SK-N-SH (cell line): ENCODE measurements at regions not wholly inside any gene's neighbourhood (a gene's known extent, or its start where the extent isn't known, plus 50 kb on each side); places are given as distances from the start of the nearest gene placed in this dataset.
A peak's percentile ranks its signal among the peaks of the same experiment; 100 is the strongest.

Experiments
- CTCF ChIA-PET: fragments of 300-600, 350-600 bp; formaldehyde crosslinking; extraction: SDS; loops from one replicate; lab custom pipeline; 2021; lab: Yijun Ruan, JAX
- POLR2A ChIA-PET: fragments of 350-600 bp; sonication (Branson Sonifier 250); formaldehyde crosslinking; extraction: SDS; loops from one replicate; lab custom pipeline; 2020; ENCODE audit warnings: antibody characterized with exemption, inconsistent platforms; lab: Yijun Ruan, JAX
- DNase-seq: peaks from one replicate; pipeline ENCODE4 v3.0.0; 2012
- H2AFZ ChIP-seq: fragments of 200-600 bp; sonication (generic); 2 replicates; pipeline ENCODE4 v1.8.1; 2016; ENCODE audit warnings: antibody characterized with exemption, mild to moderate bottlenecking, low read depth
- H3F3A ChIP-seq: fragments of 200-600 bp; sonication (generic); replicated peaks from 2 replicates; pipeline ENCODE3; 2016; ENCODE audit warnings: antibody characterized with exemption, mild to moderate bottlenecking; ENCODE audit not compliant: insufficient read depth
- H3K27ac ChIP-seq, 2 experiments: fragments of 200-500 bp in 1 of 2; fragments of 200-600 bp in 1 of 2; sonication (Bioruptor generic) in 1 of 2; sonication (generic), shearing (Covaris generic) in 1 of 2; 2 replicates each; pipeline versions ENCODE4 v1.5.1 to v1.6.1; 2014 to 2016; ENCODE audit warnings: low read depth in 2 of 2, inconsistent platforms in 1 of 2, low read length in 1 of 2, mild to moderate bottlenecking in 1 of 2, mixed read lengths in 1 of 2
- H3K27me3 ChIP-seq: fragments of 200-600 bp; sonication (generic), shearing (Covaris generic); 2 replicates; pipeline ENCODE4 v1.6.1; 2016; ENCODE audit warnings: mixed run types; ENCODE audit not compliant: insufficient read depth
- H3K36me3 ChIP-seq, 2 experiments: fragments of 200-500 bp in 1 of 2; fragments of 200-600 bp in 1 of 2; sonication (Bioruptor generic) in 1 of 2; sonication (generic) in 1 of 2; replicated peaks in 1 of 2; 2 replicates each; pipeline versions ENCODE3 to v1.5.1; 2014 to 2016; ENCODE audit warnings: low read length in 1 of 2, mild to moderate bottlenecking in 1 of 2; ENCODE audit not compliant: insufficient read depth in 2 of 2, control insufficient read depth in 1 of 2
- H3K4me1 ChIP-seq, 2 experiments: fragments of 200-500 bp in 1 of 2; fragments of 200-600 bp in 1 of 2; sonication (Bioruptor generic) in 1 of 2; sonication (generic), shearing (Covaris generic) in 1 of 2; 2 replicates each; pipeline versions ENCODE4 v1.5.1 to v1.6.1; 2014 to 2016; ENCODE audit warnings: low read depth in 1 of 2, low read length in 1 of 2, mixed run types in 1 of 2; ENCODE audit not compliant: insufficient read depth in 2 of 2, control insufficient read depth in 1 of 2
- H3K4me2 ChIP-seq: fragments of 200-600 bp; sonication (generic), shearing (Covaris generic); 2 replicates; pipeline ENCODE4 v1.6.1; 2017; ENCODE audit warnings: mixed run types
- H3K4me3 ChIP-seq, 2 experiments: fragments of 200-500 bp in 1 of 2; fragments of 200-600 bp in 1 of 2; sonication (Bioruptor generic) in 1 of 2; sonication (generic), shearing (Covaris generic) in 1 of 2; 2 replicates each; pipeline versions ENCODE4 v1.5.1 to v1.8.1; 2014 to 2016; ENCODE audit warnings: low read depth in 2 of 2, inconsistent platforms in 1 of 2, low read length in 1 of 2, mild to moderate bottlenecking in 1 of 2, mixed read lengths in 1 of 2, moderate library complexity in 1 of 2
- H3K79me2 ChIP-seq: fragments of 200-600 bp; sonication (generic); 2 replicates; pipeline ENCODE4 v1.8.1; 2017; ENCODE audit warnings: mild to moderate bottlenecking; ENCODE audit not compliant: insufficient read depth
- H3K9ac ChIP-seq: fragments of 200-600 bp; sonication (generic); 2 replicates; pipeline ENCODE4 v1.6.1; 2017; ENCODE audit warnings: mixed run types
- H3K9me2 ChIP-seq: fragments of 200-600 bp; sonication (generic); 2 replicates; pipeline ENCODE4 v1.6.1; 2017; ENCODE audit warnings: mixed run types
- H3K9me3 ChIP-seq: fragments of 200-600 bp; sonication (generic); 2 replicates; pipeline ENCODE4 v1.6.1; 2017; ENCODE audit warnings: mixed run types, mild to moderate bottlenecking, moderate library complexity
- H4K20me1 ChIP-seq: fragments of 200-600 bp; sonication (generic); 2 replicates; pipeline ENCODE4 v1.6.1; 2017; ENCODE audit warnings: mild to moderate bottlenecking, mixed run types; ENCODE audit not compliant: insufficient read depth
- EZH2phosphoT487 ChIP-seq: fragments of 200-600 bp; sonication (generic); IDR thresholded peaks from 2 replicates; pipeline ENCODE4 v1.6.1; 2017; ENCODE audit warnings: low read depth, mixed run types, mild to moderate bottlenecking, antibody characterized with exemption, moderate library complexity, borderline replicate concordance
- NFIC ChIP-seq: IDR thresholded peaks from 2 replicates; pipeline ENCODE4 v1.4.0; 2012; ENCODE audit warnings: borderline replicate concordance
- PBX3 ChIP-seq: IDR thresholded peaks from 2 replicates; pipeline ENCODE4; 2012
- RAD21 ChIP-seq: IDR thresholded peaks from 2 replicates; pipeline ENCODE4 v1.6.1; 2012; ENCODE audit warnings: mild to moderate bottlenecking, low read length
- RFX5 ChIP-seq: IDR thresholded peaks from 2 replicates; pipeline ENCODE4 v1.6.1; 2012; ENCODE audit warnings: mild to moderate bottlenecking, improper control_type of control experiment, low read length
- RXRA ChIP-seq: IDR thresholded peaks from 2 replicates; pipeline ENCODE4 v1.4.0; 2012; ENCODE audit warnings: low read depth, mild to moderate bottlenecking, borderline replicate concordance
- TCF12 ChIP-seq: IDR thresholded peaks from 2 replicates; pipeline ENCODE4 v1.4.0; 2012
- YY1 ChIP-seq: IDR thresholded peaks from 2 replicates; pipeline ENCODE4 v1.4.0; 2012; ENCODE audit warnings: low read depth, mild to moderate bottlenecking
- WGBS: methylation state at CpG from one replicate; pipeline ENCODE4 v1.1.6; 2017; ENCODE audit warnings: low lambda C conversion rate; 5-methylcytosine and 5-hydroxymethylcytosine counted together
- TF ChIP-seq, protein P1 (sequence below): IDR thresholded peaks from 2 replicates; pipeline ENCODE4 v1.6.1; 2012; ENCODE audit warnings: mild to moderate bottlenecking, low read depth, low read length, moderate library complexity
- TF ChIP-seq, protein P2 (sequence below): fragments of 150-350 bp; IDR thresholded peaks from 2 replicates; pipeline ENCODE4 v1.6.1; 2016; ENCODE audit warnings: mild to moderate bottlenecking, low read depth, low read length

DNA sequence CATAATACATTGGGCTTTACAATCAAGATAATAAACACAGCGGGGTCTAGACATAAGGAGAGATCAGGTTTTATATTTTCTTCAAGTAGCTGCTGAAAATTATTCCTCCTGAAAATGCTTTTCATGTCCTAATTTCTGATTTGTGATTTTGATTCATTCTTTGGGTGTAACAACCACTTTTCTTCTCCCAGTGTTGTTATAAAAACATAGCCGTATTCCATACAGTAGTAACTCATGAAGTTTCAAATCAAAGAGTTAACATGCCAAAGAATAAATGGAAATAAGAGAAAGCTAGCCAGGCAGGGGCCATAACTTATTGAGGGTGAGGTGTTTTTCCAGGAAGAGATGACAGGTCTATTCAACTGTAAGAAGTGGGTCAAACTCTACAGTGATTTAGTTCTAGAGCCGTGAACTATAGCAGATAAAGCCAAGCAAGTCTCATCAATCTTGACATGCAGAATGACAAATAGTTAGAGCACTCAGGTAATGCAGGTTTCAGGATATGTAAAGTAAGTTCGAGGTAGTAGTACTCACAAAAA, 934.4 kb upstream of the SLITRK1 start (continued):
- TF ChIP-seq, protein P1, sequence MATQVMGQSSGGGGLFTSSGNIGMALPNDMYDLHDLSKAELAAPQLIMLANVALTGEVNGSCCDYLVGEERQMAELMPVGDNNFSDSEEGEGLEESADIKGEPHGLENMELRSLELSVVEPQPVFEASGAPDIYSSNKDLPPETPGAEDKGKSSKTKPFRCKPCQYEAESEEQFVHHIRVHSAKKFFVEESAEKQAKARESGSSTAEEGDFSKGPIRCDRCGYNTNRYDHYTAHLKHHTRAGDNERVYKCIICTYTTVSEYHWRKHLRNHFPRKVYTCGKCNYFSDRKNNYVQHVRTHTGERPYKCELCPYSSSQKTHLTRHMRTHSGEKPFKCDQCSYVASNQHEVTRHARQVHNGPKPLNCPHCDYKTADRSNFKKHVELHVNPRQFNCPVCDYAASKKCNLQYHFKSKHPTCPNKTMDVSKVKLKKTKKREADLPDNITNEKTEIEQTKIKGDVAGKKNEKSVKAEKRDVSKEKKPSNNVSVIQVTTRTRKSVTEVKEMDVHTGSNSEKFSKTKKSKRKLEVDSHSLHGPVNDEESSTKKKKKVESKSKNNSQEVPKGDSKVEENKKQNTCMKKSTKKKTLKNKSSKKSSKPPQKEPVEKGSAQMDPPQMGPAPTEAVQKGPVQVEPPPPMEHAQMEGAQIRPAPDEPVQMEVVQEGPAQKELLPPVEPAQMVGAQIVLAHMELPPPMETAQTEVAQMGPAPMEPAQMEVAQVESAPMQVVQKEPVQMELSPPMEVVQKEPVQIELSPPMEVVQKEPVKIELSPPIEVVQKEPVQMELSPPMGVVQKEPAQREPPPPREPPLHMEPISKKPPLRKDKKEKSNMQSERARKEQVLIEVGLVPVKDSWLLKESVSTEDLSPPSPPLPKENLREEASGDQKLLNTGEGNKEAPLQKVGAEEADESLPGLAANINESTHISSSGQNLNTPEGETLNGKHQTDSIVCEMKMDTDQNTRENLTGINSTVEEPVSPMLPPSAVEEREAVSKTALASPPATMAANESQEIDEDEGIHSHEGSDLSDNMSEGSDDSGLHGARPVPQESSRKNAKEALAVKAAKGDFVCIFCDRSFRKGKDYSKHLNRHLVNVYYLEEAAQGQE: no peak

GRCh38 chr13:84812789-84813188, 930.5 kb upstream of the SLITRK1 start:
- H3K4me1 ChIP-seq: peaks cover 0 to 11% of the 10 kb centered on the region in 2 experiments; a peak in 2 of 4 replicates
- no peaks in the 10 kb centered on the region for H3K36me3 ChIP-seq
- POLR2A ChIA-PET: no interaction called here
- no peaks in the 10 kb centered on the region for H3F3A ChIP-seq
- no peaks in the 10 kb centered on the region for H3K27me3 ChIP-seq
- H3K79me2 ChIP-seq: no peaks in the 10 kb centered on the region
- no peak overlapping the region for H3K9ac ChIP-seq
- H3K9me3 ChIP-seq: no peaks in the 10 kb centered on the region
- CTCF ChIA-PET: no interaction called here
- TF ChIP-seq EZH2phosphoT487: no peak
- no peak for TF ChIP-seq NFIC
- TF ChIP-seq RXRA: no peak
- no peak for TF ChIP-seq TCF12
- no peak for TF ChIP-seq RFX5
- no peak for TF ChIP-seq PBX3
- TF ChIP-seq YY1: no peak
- no peak overlapping the region for H3K4me2 ChIP-seq
- no peak for DNase-seq
- 77% methylated on average over 3 of the region's 3 CpGs for WGBS
- no peak overlapping the region for H3K27ac ChIP-seq
- H2AFZ ChIP-seq: no peak overlapping the region
- H4K20me1 ChIP-seq: no peaks in the 10 kb centered on the region
- no peak overlapping the region for H3K4me3 ChIP-seq
- no peaks in the 10 kb centered on the region for H3K9me2 ChIP-seq

DNA sequence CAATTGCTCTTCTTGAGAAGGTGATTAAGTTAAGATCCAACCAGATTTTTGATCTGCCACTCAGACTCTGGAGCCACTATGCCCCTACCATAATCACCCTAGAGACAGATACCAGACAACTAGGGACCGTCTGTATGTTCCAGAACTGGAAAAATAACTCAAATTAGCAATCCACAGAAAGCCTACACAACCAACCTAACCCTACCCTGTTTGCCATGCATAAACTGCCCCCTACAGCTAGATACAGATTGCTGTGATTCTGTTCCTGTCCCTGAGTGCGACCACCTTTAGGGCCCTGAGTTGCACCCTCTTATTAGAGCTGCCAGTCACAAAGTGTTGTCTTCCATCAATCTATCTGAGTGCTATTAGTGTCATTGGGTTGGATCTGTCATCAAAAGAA, 929.8 kb upstream of the SLITRK1 start:
- H3K4me2 ChIP-seq: no peak overlapping the region
- H3K9me2 ChIP-seq: no peaks in the 10 kb centered on the region
- H2AFZ ChIP-seq: no peak overlapping the region
- H3K27ac ChIP-seq: no peak overlapping the region
- H3K79me2 ChIP-seq: no peaks in the 10 kb centered on the region
- ChIA-PET CTCF (no interaction called here), POLR2A (no interaction called here)
- H3K9me3 ChIP-seq: no peaks in the 10 kb centered on the region
- H4K20me1 ChIP-seq: no peaks in the 10 kb centered on the region
- DNase-seq: no peak
- 0 out of 2 replicates have a peak, but pooled peaks have one; percentile 23 for TF ChIP-seq RAD21
- TF ChIP-seq, protein P2, sequence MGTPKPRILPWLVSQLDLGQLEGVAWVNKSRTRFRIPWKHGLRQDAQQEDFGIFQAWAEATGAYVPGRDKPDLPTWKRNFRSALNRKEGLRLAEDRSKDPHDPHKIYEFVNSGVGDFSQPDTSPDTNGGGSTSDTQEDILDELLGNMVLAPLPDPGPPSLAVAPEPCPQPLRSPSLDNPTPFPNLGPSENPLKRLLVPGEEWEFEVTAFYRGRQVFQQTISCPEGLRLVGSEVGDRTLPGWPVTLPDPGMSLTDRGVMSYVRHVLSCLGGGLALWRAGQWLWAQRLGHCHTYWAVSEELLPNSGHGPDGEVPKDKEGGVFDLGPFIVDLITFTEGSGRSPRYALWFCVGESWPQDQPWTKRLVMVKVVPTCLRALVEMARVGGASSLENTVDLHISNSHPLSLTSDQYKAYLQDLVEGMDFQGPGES: no peak
- no peaks in the 10 kb centered on the region for H3K27me3 ChIP-seq
- peaks cover 0 to 14% of the 10 kb centered on the region in 2 experiments; a peak in 2 of 4 replicates for H3K4me1 ChIP-seq
- WGBS: 69% methylated on average over 2 of the region's 2 CpGs
- no peaks in the 10 kb centered on the region for H3F3A ChIP-seq
- H3K36me3 ChIP-seq: no peaks in the 10 kb centered on the region
- H3K4me3 ChIP-seq: no peak overlapping the region
- H3K9ac ChIP-seq: no peak overlapping the region
